Skeletal muscle tissue (tissue), 3 donors: ENCODE measurements at regions not wholly inside any gene's neighbourhood (a gene's known extent, or its start where the extent isn't known, plus 50 kb on each side); places are given as distances from the start of the nearest gene placed in this dataset.

Source experiments
- H3K27ac ChIP-seq: one replicate; pipeline ENCODE4 v1.7.0; 2013; ENCODE audit warnings: mild to moderate bottlenecking, low read depth, low read length, inconsistent platforms
- H3K27me3 ChIP-seq, 3 donors: one replicate each; pipeline ENCODE4 v1.7.0; 2013; ENCODE audit warnings: low read length in 3 of 3; ENCODE audit not compliant: control insufficient read depth in 3 of 3, insufficient read depth in 3 of 3
- H3K36me3 ChIP-seq, 3 donors: one replicate each; pipeline ENCODE4 v1.7.0; 2013; ENCODE audit warnings: low read length in 3 of 3; ENCODE audit not compliant: control insufficient read depth in 3 of 3, insufficient read depth in 3 of 3
- H3K4me1 ChIP-seq, 3 donors: one replicate each; pipeline ENCODE4 v1.7.0; 2013; ENCODE audit warnings: low read length in 3 of 3, mild to moderate bottlenecking in 3 of 3; ENCODE audit not compliant: control insufficient read depth in 3 of 3, insufficient read depth in 3 of 3
- H3K4me3 ChIP-seq, 3 donors: one replicate each; pipeline ENCODE4 v1.7.0; 2013; ENCODE audit warnings: low read length in 3 of 3
- H3K9ac ChIP-seq, 3 donors: one replicate each; pipeline ENCODE4 v1.7.0; 2013; ENCODE audit warnings: low read length in 3 of 3, mild to moderate bottlenecking in 3 of 3, moderate library complexity in 2 of 3, low read depth in 1 of 3
- H3K9me3 ChIP-seq, 3 donors: one replicate each; pipeline ENCODE4 v1.7.0; 2013; ENCODE audit warnings: low read length in 3 of 3; ENCODE audit not compliant: control insufficient read depth in 3 of 3
- donor health status: Osteomylitis.

DNA sequence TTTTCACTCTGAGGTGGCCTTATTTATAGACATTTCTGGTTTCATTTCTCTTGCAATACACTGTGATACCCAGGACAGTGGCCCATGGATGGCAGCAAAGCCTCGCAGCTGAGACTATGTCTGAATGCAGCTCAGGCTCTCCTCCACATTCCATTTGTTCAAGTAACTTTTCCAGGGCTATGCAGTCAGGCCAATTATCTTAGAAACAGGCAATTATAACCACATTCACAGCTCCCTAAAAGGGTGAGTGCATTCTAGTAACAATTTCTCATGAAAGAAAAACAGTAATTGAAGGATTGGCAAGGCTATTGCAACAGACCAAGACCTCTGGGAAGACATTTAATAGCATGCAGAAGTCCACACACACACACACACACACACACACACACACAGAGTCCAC lies 264.0 kb downstream of the TBC1D4 start:
- Histone ChIP-seq H3K27me3 (peaks cover 0 to 5% (median 0%) of the 10 kb centered on the region in 3 donors), H3K36me3 (no peaks in the 10 kb centered on the region), H3K27ac (no peak overlapping the region), H3K4me1 (peaks cover 0 to 3% (median 2%) of the 10 kb centered on the region in 3 donors), H3K9me3 (no peaks in the 10 kb centered on the region), H3K9ac (no peak overlapping the region), H3K4me3 (no peak overlapping the region)

DNA sequence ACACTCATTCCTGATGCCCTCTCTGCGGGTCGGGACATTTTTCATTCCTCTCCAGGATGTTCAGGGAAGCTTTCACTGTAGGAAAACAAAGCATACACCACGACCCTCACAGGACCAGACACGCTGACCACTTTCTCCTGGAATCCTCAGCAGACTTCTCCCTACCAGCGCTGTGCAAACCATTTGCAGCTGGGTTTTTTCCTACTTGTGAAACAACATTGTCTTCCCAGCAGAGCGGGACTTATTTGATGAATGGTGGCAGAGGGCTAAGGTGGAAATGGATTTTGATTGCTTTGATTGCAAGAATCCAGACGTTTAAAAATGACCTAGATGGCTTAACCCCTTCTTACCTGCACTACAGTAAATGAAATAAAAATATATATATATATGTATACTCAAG lies 265.9 kb downstream of the TBC1D4 start:
- H3K4me1 ChIP-seq, result peaks cover 0 to 3% (median 2%) of the 10 kb centered on the region in 3 donors
- H3K9me3 ChIP-seq, result no peaks in the 10 kb centered on the region
- H3K9ac ChIP-seq, result no peak overlapping the region
- H3K27me3 ChIP-seq, result peaks cover 0 to 5% (median 0%) of the 10 kb centered on the region in 3 donors
- H3K4me3 ChIP-seq, result no peak overlapping the region
- H3K36me3 ChIP-seq, result no peaks in the 10 kb centered on the region
- no peak overlapping the region for H3K27ac ChIP-seq

DNA sequence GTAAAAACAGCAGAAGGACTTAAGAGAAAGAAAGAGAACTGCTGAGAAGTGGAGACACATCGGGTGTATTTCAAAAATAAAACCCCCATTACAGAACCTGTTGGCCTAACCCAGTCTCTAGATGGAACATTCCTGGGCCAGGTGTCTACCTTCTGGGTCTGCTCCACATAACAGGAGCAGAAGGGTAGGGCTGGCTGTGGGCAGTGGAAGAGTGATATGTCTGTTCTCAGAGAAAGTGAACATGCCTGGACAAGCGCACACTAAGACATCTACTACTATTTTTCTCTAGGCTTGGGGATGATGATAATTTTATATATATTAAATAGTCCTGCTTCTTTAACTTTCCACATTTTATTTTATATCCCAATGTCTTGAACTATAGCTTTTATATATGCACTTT lies 267.1 kb downstream of the TBC1D4 start:
- no peaks in the 10 kb centered on the region for H3K9me3 ChIP-seq
- H3K9ac ChIP-seq, result no peak overlapping the region
- H3K36me3 ChIP-seq, result no peaks in the 10 kb centered on the region
- H3K4me3 ChIP-seq, result no peak overlapping the region
- H3K4me1 ChIP-seq, result peaks cover 0 to 3% (median 2%) of the 10 kb centered on the region in 3 donors
- no peak overlapping the region for H3K27ac ChIP-seq
- H3K27me3 ChIP-seq, result no peaks in the 10 kb centered on the region

DNA sequence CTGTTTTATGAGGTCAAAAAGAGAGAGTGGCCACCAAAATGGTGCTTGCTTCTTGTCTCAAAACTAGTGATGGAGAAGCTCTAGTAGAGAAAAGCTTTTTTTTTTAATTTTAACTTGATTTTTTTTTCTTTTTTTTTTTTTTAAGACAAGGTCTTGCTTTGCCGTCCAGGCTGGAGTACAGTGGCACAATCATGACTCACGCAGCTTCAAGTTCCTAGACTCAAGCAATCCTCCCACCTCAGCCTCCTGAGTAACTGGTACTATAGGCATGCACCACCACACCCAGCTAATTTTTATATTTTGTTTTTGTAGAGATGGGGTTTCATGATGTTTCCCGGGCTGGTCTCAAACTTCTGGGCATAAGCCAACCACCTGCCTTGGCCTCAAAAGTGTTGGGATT lies 279.0 kb downstream of the TBC1D4 start:
- Histone ChIP-seq H3K4me3 (no peak overlapping the region), H3K9me3 (peaks cover 0 to 3% (median 2%) of the 10 kb centered on the region in 3 donors), H3K27me3 (no peaks in the 10 kb centered on the region), H3K9ac (no peak overlapping the region), H3K27ac (no peak overlapping the region), H3K4me1 (no peaks in the 10 kb centered on the region), H3K36me3 (no peaks in the 10 kb centered on the region)

DNA sequence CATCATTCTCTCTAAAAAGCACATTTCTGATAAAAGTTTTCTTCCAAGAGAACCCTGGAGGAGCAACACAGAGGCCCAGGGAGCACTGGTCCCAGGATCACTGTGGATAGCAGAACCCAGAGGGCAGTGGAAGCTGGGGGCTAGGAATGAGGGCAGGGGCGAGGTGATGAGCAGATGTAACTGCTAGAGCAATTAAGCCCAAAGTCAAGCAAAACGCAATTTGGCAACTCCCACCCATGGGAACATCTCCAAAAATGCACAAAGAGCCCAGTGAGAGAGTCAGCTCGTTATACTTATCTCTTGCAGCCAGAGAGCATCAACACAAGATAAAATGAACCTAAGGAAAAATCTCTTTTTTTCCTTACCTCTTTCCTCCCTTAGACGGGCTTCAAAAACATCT lies 284.2 kb downstream of the TBC1D4 start:
- H3K4me1 ChIP-seq, result peaks cover 20 to 24% (median 20%) of the 10 kb centered on the region in 3 donors
- H3K27me3 ChIP-seq, result no peaks in the 10 kb centered on the region
- no peak overlapping the region for H3K27ac ChIP-seq
- no peak overlapping the region for H3K4me3 ChIP-seq
- H3K36me3 ChIP-seq, result no peaks in the 10 kb centered on the region
- no peaks in the 10 kb centered on the region for H3K9me3 ChIP-seq
- no peak overlapping the region for H3K9ac ChIP-seq

DNA sequence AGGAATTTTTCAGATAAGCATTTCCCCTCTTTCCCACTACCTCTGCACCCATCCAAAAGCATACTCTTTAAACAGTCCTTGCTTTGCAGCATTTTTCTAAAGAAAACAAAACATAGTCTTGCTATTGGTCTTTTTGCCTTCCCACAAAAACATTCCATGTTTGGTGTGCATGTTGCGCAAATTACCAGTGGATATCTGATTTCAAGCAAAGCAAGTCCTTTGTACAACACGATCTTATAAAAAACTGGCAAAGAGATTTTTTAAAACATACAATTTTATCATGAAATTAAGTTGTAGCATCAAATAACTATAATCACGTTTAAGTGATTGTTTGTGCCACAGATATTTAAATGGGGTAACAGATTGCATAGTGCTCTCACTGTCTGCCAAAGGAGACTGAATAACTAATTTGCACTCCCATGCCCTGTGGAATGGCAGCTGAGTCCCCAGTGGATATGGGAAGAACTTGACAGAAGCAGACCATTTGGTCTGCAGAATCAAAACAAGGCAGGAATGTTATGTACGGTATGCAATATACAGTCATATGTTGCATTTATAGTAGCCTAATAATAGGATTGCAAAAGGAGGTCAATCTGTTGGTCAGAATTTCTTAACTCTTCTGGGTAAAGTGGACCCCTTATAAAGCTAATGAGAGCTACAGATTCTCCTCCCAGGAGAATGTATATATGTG lies 285.7 kb downstream of the TBC1D4 start:
- Histone ChIP-seq H3K9ac (no peak overlapping the region), H3K27me3 (no peaks in the 10 kb centered on the region), H3K27ac (peak overlapping the region; percentile 33), H3K4me1 (peaks cover 20 to 24% (median 20%) of the 10 kb centered on the region in 3 donors), H3K9me3 (no peaks in the 10 kb centered on the region), H3K4me3 (no peak overlapping the region), H3K36me3 (no peaks in the 10 kb centered on the region)

DNA sequence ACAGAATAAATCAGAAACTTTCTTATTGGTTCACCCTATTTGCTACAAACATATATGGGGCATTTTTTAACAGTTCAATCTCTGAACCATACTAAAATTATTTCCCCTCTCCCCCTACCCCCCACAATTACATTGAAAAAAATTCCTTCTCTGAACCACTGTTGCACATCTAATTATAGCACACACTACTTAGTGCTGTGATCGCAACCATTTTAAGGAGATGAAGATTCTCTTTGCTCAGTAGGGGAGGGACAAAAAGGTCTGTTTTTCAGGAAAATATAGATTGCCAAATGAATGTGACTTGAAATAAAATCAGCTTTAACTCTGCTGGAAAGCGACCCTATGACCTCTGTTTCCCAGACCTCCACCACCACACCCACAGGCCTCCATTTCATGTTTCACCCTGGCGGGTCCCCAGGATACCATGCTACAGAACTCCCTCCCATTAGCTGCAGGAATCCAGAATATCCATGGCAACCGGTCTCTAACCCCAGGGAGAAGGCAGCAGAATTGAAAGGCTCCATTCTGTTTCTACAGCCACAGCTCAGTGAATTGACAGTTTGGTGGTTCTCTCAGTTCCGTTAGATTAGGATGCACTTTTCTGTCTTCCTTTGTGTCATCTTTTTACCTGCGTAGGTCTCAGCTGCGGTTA lies 286.3 kb downstream of the TBC1D4 start:
- Histone ChIP-seq H3K9me3 (no peaks in the 10 kb centered on the region), H3K4me1 (peaks cover 20 to 24% (median 20%) of the 10 kb centered on the region in 3 donors), H3K36me3 (no peaks in the 10 kb centered on the region), H3K4me3 (peak overlapping the region in 1 of 3 donors; percentile 36), H3K9ac (no peak overlapping the region), H3K27ac (peak overlapping the region; percentile 46), H3K27me3 (no peaks in the 10 kb centered on the region)

DNA sequence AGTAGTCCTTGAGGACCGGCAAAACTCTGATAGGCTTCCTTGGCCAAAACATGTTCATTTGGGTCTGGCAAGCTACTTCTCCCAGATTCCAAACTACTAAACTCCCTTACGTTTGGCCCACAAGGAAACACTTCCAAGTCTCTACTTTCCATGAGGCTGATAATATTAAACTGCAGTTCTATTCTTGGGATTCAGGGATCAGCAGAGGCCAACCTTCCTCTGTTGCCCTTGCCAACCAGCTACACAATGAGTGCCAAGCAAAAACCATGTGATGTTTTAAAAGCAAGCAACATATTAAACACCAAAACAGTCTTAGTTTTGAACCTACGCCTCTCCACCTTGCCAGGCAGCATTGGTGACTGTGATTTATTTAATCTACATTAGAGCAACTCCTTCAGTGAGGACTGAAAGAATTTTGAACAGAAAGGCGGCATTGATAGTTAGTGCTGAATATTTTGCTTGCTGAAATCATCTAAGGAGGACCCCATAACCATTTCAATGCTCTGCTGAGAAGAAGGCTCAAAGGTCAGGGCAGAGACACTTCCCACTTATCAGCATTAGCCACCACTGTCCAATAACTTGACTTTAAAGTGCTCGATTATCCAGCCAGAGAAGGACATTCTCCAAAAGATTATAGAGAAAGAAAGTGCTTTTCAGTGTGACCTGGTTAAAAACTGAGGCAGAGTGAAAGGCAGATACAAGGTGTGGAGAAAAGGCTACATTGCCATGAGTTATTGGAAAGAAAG lies 287.1 kb downstream of the TBC1D4 start:
- Histone ChIP-seq H3K4me1 (peaks cover 20 to 24% (median 20%) of the 10 kb centered on the region in 3 donors), H3K9ac (no peak overlapping the region), H3K27me3 (no peaks in the 10 kb centered on the region), H3K36me3 (no peaks in the 10 kb centered on the region), H3K27ac (peak overlapping the region; percentile 46), H3K4me3 (no peak overlapping the region), H3K9me3 (no peaks in the 10 kb centered on the region)

DNA sequence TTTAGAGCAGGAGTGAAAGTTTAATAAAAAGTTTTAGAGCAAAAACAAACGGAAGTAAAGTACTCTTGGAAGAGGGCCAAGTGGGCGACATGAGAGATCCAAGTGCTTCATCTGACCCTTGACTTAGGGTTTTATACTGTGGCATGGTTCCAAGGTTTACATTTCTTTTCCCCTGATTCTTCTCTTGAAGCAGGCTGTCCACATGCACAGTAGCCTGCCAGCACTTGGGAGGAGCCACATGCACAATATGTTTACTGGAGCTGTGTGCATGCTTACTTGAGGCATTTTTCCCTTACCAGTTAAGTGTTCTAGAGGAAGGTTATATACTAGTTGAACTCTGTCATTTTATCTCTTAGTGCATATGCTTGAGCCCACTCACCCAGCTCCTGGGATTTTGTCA lies 295.6 kb downstream of the TBC1D4 start:
- Histone ChIP-seq H3K27me3 (no peaks in the 10 kb centered on the region), H3K4me3 (no peak overlapping the region), H3K36me3 (no peaks in the 10 kb centered on the region), H3K4me1 (no peaks in the 10 kb centered on the region), H3K9me3 (no peaks in the 10 kb centered on the region), H3K9ac (no peak overlapping the region), H3K27ac (no peak overlapping the region)

DNA sequence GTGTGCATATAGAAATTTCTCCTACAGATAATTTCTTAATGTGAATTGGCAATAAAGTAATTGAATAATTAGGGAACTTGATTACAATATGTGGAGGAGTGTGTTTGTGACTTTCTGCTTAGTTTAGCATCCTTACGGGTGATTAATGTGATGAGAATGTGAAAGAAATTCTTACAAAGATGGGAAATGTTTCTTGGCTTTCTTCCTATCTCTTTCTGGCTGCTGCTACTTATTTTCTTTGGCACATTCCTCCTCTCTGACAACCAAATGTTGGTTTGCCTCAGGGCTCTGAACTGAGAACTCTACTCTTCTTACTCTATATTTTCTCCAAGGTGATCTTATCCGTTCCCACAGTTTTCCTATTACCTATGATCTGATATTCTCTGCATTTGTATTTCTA lies 300.1 kb downstream of the TBC1D4 start:
- Histone ChIP-seq H3K27ac (no peak overlapping the region), H3K9ac (no peak overlapping the region)

More for the DNA sequence above, 300.1 kb downstream of the TBC1D4 start:
- Histone ChIP-seq H3K9me3 (peaks cover 0 to 2% (median 0%) of the 10 kb centered on the region in 3 donors), H3K27me3 (no peaks in the 10 kb centered on the region), H3K36me3 (no peaks in the 10 kb centered on the region), H3K4me3 (no peak overlapping the region), H3K4me1 (no peaks in the 10 kb centered on the region)
